Upper lobe of left lung (tissue), 6 donors: ENCODE measurements at regions not wholly inside any gene's neighbourhood (a gene's known extent, or its start where the extent isn't known, plus 50 kb on each side); places are given as distances from the start of the nearest gene placed in this dataset.
A peak's percentile ranks its signal among the peaks of the same experiment; 100 is the strongest.

Experiments
- ATAC-seq, 2 donors: fragments of 200-7000 bp; cut with Tn5 transposase; one replicate each; pipeline ENCODE4 v1.9.1; 2022; ENCODE audit warnings: mild to moderate bottlenecking in 2 of 2, moderate library complexity in 2 of 2; ENCODE audit not compliant: low FRiP score in 2 of 2
- DNase-seq, 2 donors: peaks; one replicate each; pipeline ENCODE4 v3.0.0-alpha.2; 2019 to 2020
- H3K27ac ChIP-seq, 4 donors: fragments of 200-600 bp; sonication (generic); one replicate each; pipeline ENCODE4 v1.5.1; 2016 to 2019
- H3K27me3 ChIP-seq, 4 donors: fragments of 200-600 bp; sonication (generic); one replicate each; pipeline ENCODE4 v1.5.1; 2017 to 2019
- H3K36me3 ChIP-seq, 4 donors: fragments of 200-600 bp; sonication (generic); one replicate each; pipeline ENCODE4 v1.5.1; 2016 to 2019
- H3K4me1 ChIP-seq, 4 donors: fragments of 200-600 bp; sonication (generic); one replicate each; pipeline ENCODE4 v1.5.1; 2018 to 2019
- H3K4me3 ChIP-seq, 4 donors: fragments of 200-600 bp; sonication (generic); one replicate each; pipeline ENCODE4 v1.5.1; 2017 to 2019; ENCODE audit warnings: mild to moderate bottlenecking in 2 of 4, moderate library complexity in 1 of 4
- H3K9me3 ChIP-seq, 4 donors: fragments of 200-600 bp; sonication (generic); one replicate each; pipeline ENCODE4 v1.5.1; 2018 to 2019
- CTCF ChIP-seq, 6 experiments: fragments of 450-650 bp in 4 of 6; fragments of 200-600 bp in 2 of 6; sonication (generic) in 2 of 6; IDR thresholded peaks; one replicate each; pipeline ENCODE4 v1.5.1; 2016 to 2019; ENCODE audit warnings: antibody characterized with exemption in 6 of 6
- EP300 ChIP-seq, 4 donors: sonication (generic); formaldehyde crosslinking; IDR thresholded peaks; one replicate each; pipeline ENCODE4 v1.5.1; 2017; ENCODE audit warnings: antibody characterized with exemption in 4 of 4, control low read depth in 2 of 4
- POLR2A ChIP-seq, 4 donors: fragments of 450-650 bp; IDR thresholded peaks; one replicate each; pipeline ENCODE4 v1.5.1; 2016 to 2017; ENCODE audit warnings: antibody characterized with exemption in 4 of 4, mild to moderate bottlenecking in 2 of 4
- POLR2AphosphoS5 ChIP-seq, 2 donors: sonication (generic); formaldehyde crosslinking; IDR thresholded peaks; one replicate each; pipeline ENCODE4 v1.5.1; 2017; ENCODE audit warnings: antibody characterized with exemption in 2 of 2
- WGBS, 2 donors: methylation state at CpG; one replicate each; pipeline ENCODE4 v1.1.5; 2017 to 2018; 5-methylcytosine and 5-hydroxymethylcytosine counted together
- donor health status: DM: no; HTN: no; CAD: no; lungs with moderate emphysema.
- donor health status: DM: no; HTN: yes; CAD: no; lungs with severe emphysema.

DNA sequence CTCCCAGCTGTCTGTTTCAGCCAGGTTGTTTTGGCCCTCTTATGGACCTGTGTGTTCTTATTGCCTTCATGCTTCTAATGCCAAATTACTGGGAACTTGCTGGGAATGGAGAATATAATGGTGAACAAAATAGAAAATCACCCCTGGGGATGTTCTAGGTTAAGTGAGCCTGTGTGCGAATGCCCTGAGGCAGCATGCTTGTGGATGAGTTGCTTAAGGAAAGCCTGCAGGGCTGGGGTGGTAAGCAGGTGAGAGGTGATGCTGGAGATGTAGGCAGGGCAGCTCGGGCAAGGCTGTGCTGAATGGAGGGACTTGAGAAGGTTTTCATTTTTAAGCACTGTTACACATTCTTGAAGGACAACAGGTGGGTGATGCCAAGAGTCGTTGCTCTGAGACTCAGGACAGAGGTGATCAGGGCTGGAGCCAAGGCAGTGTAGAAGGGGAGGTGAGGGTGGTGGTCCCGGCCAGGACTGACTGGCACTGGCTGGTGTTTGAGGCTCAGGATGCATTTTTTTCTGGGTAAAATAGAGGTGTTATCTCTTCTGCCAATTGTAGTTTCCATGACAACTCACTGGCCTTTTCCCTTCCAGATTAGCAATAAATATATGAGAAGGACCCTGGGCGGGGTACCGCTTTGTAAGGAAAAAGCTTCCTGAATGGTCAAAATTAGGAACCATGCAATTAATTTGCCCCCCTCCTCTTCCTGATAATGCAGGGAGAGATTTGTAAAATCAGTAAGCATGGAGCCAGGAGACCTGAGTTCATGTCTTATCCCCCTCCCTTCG is 342.8 kb downstream of the ICE1 start:
- TF ChIP-seq POLR2A (IDR thresholded peaks at IDR 0.05) (no peak), CTCF (IDR thresholded peaks at IDR 0.05) (no peak), POLR2AphosphoS5 (IDR thresholded peaks at IDR 0.05) (no peak), EP300 (IDR thresholded peaks at IDR 0.05) (no peak)

DNA sequence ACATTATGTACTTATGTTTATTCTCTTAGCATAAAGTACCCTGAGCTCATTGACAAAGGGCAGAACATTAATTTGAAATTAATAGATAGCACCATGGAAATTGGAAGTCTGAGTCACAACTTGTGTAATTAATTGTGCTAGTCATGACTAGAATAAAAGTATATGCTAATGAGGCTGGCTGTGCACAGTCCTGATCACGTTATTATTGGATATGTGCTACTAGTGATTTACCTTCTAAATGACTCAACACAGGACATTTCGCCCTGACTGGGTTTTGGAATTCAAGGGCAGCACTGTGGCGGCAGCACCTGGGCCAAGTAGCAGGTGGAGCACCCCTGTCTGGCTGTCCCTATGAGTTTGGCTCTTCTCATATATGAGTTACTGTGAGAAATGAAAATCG is 341.8 kb downstream of the ICE1 start:
- H3K27ac ChIP-seq: no peak overlapping the region
- no peaks in the 10 kb centered on the region for H3K9me3 ChIP-seq
- H3K4me1 ChIP-seq: no peaks in the 10 kb centered on the region
- H3K4me3 ChIP-seq: no peak overlapping the region
- TF ChIP-seq EP300 (IDR thresholded peaks at IDR 0.05): no peak
- TF ChIP-seq POLR2AphosphoS5 (IDR thresholded peaks at IDR 0.05): no peak
- TF ChIP-seq CTCF (IDR thresholded peaks at IDR 0.05): no peak
- TF ChIP-seq POLR2A (IDR thresholded peaks at IDR 0.05): no peak
- 79 to 89% methylated on average over 4 of the region's 4 CpGs for WGBS, 2 donors
- no peaks in the 10 kb centered on the region for H3K27me3 ChIP-seq
- H3K36me3 ChIP-seq: no peaks in the 10 kb centered on the region
- DNase-seq (peak in 1 of 2 donors; percentile 17), ATAC-seq (no peak)

More for the DNA sequence above, 342.8 kb downstream of the ICE1 start:
- no peaks in the 10 kb centered on the region for H3K9me3 ChIP-seq
- H3K4me1 ChIP-seq: no peaks in the 10 kb centered on the region
- no peaks in the 10 kb centered on the region for H3K27me3 ChIP-seq
- no peaks in the 10 kb centered on the region for H3K36me3 ChIP-seq
- no peak overlapping the region for H3K4me3 ChIP-seq
- no peak overlapping the region for H3K27ac ChIP-seq
- DNase-seq (no peak), ATAC-seq (no peak)
- 80 to 82% methylated on average over 7 of the region's 7 CpGs for WGBS, 2 donors

DNA sequence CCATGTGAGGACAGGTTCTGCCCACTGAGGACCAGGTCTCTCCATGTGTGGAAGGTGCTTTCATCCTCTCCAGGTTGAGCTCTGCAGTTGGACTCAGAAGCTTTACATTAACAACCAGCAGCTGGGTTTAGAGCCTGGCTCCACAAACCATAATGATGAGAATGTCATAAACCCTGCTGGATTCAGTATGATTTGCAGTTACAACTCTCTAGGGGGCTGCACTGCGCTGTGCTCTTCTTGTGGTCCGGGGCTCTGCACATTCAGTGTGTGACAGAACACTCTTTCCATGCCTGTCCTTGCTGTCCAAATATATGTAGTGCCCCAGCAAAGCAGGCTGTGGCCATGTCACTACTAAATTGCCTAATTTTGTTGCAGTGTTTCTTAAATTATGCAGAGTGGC is 334.3 kb downstream of the ICE1 start:
- no peak for TF ChIP-seq EP300 (IDR thresholded peaks at IDR 0.05)
- TF ChIP-seq CTCF (IDR thresholded peaks at IDR 0.05): no peak
- TF ChIP-seq POLR2AphosphoS5 (IDR thresholded peaks at IDR 0.05): no peak
- no peak for TF ChIP-seq POLR2A (IDR thresholded peaks at IDR 0.05)
- ATAC-seq (no peak), DNase-seq (no peak)
- no peaks in the 10 kb centered on the region for H3K27me3 ChIP-seq
- H3K36me3 ChIP-seq: no peaks in the 10 kb centered on the region
- no peak overlapping the region for H3K4me3 ChIP-seq
- no peaks in the 10 kb centered on the region for H3K4me1 ChIP-seq
- WGBS, 2 donors: 91 to 95% methylated on average over 2 of the region's 2 CpGs
- no peaks in the 10 kb centered on the region for H3K9me3 ChIP-seq
- no peak overlapping the region for H3K27ac ChIP-seq

- Histone ChIP-seq H3K4me1 (no peaks in the 10 kb centered on the region), H3K27ac (no peak overlapping the region), H3K4me3 (no peak overlapping the region), H3K9me3 (no peaks in the 10 kb centered on the region), H3K36me3 (no peaks in the 10 kb centered on the region), H3K27me3 (no peaks in the 10 kb centered on the region)
- DNase-seq (no peak), ATAC-seq (no peak)
- 77 to 83% methylated on average over 2 of the region's 2 CpGs for WGBS, 2 donors
- no peak for TF ChIP-seq EP300 (IDR thresholded peaks at IDR 0.05)
- TF ChIP-seq POLR2AphosphoS5 (IDR thresholded peaks at IDR 0.05): no peak
- TF ChIP-seq CTCF (IDR thresholded peaks at IDR 0.05): no peak
- TF ChIP-seq POLR2A (IDR thresholded peaks at IDR 0.05): no peak
Measured at GRCh38 chr5:5755888-5756287, 333.4 kb downstream of the ICE1 start.

GRCh38 chr5:5752844-5753243 is 330.4 kb downstream of the ICE1 start:
- no peak for ATAC-seq
- 87 to 95% methylated on average over 2 of the region's 2 CpGs for WGBS, 2 donors
- no peak for DNase-seq
- Histone ChIP-seq H3K9me3 (no peaks in the 10 kb centered on the region), H3K4me1 (no peaks in the 10 kb centered on the region), H3K27me3 (no peaks in the 10 kb centered on the region), H3K27ac (no peak overlapping the region), H3K36me3 (no peaks in the 10 kb centered on the region), H3K4me3 (no peak overlapping the region)
- TF ChIP-seq POLR2AphosphoS5 (IDR thresholded peaks at IDR 0.05) (no peak), CTCF (IDR thresholded peaks at IDR 0.05) (no peak), EP300 (IDR thresholded peaks at IDR 0.05) (no peak), POLR2A (IDR thresholded peaks at IDR 0.05) (no peak)
